GM12874 (cell line): ENCODE measurements at regions not wholly inside any gene's neighbourhood (a gene's known extent, or its start where the extent isn't known, plus 50 kb on each side); places are given as distances from the start of the nearest gene placed in this dataset.

Source experiments
- TF ChIP-seq, protein P1 (sequence below): IDR thresholded peaks from 2 replicates; pipeline ENCODE4 v1.5.1; 2011; ENCODE audit warnings: low read depth, mild to moderate bottlenecking, control low read depth, low read length, moderate library complexity; ENCODE audit not compliant: insufficient read depth

DNA sequence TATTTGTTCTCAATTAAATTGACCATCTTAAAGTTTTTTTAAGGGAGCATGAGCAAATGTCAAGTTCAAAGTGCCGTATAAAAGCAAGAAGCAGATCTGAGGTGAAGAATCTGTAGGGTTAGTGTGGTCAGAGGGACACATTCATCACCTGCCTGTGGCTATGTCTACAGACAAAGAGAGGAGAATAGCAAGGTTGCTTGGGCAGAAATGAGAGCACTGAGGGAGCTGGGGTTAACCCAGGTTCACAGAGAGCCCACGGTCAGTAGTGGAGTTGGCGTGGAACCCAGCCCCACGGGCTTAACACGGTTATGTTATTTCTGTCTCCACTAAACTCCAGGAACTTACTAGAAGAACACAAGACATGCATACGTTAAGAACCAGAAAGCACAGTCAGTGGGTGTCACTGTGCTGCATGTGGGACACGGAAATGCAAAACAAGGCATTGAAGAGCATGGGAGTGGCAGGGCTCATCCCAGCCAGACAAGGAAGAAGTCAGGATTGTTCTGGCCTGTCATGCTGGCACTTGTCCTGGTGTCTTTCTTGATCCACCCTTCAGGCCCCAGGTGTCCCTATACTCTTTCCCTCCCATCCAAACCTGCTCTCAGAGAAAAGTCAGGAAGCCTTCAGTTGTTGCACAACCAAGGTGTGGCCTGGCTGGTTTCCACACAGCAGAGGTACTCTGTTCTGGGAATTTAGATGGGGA lies 95.5 kb upstream of the IVNS1ABP start:
- TF ChIP-seq, protein P1, sequence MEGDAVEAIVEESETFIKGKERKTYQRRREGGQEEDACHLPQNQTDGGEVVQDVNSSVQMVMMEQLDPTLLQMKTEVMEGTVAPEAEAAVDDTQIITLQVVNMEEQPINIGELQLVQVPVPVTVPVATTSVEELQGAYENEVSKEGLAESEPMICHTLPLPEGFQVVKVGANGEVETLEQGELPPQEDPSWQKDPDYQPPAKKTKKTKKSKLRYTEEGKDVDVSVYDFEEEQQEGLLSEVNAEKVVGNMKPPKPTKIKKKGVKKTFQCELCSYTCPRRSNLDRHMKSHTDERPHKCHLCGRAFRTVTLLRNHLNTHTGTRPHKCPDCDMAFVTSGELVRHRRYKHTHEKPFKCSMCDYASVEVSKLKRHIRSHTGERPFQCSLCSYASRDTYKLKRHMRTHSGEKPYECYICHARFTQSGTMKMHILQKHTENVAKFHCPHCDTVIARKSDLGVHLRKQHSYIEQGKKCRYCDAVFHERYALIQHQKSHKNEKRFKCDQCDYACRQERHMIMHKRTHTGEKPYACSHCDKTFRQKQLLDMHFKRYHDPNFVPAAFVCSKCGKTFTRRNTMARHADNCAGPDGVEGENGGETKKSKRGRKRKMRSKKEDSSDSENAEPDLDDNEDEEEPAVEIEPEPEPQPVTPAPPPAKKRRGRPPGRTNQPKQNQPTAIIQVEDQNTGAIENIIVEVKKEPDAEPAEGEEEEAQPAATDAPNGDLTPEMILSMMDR: no peak

DNA sequence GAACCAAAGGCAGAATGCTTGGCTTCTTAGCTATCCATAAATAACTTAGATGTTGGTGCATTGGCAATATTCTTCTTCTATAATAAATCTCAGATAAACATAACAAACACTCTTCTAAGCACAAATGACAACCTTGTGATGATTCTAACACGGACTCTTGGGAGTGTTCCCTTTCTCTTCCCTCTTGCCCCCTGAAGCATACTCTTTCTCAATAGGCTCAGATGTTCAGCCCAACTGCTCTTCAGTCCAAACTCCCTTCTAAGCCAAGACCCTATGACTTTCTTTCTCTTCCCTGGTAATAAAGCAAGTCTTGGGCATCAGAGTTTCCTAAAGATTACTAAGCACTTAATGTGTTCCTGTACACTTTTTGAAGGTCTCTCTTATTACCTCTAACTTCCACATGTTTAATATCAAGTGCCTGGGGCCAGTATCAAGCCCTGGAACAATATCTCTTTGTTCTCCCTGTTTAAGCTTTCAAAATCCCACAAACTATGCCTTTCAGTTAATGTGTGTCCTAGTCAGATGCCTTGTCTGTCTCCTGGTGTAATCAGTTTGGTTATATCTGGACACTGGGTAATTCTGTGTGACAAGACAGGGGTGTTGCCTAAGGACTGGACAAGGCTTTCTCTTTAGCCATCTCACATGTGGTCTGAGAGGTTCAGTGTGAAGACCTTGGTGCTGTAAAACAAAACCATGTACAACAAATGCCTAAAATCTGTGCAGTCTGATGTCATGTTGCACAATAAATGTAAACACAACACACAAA lies 92.9 kb upstream of the IVNS1ABP start:
- TF ChIP-seq, protein P1: no peak

DNA sequence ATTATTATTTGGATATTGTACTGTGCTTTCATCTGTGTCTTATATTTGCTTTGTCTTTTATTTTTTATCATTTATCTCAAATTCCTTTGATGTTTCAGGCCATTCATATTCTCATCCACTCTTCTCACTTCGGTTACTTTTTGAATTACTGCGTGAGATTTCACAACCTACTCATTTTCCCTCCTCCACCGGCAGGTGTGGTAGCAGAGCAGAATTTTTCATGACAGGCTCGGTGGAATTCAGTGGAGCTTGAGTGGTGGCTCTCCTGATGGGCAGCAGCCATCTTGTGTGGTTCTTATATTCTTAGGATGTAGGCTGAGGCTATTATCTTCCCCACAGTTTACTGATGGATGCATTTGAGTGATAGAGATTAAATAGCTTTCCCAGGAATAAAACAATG lies 92.3 kb upstream of the IVNS1ABP start:
- TF ChIP-seq, protein P1: no peak

DNA sequence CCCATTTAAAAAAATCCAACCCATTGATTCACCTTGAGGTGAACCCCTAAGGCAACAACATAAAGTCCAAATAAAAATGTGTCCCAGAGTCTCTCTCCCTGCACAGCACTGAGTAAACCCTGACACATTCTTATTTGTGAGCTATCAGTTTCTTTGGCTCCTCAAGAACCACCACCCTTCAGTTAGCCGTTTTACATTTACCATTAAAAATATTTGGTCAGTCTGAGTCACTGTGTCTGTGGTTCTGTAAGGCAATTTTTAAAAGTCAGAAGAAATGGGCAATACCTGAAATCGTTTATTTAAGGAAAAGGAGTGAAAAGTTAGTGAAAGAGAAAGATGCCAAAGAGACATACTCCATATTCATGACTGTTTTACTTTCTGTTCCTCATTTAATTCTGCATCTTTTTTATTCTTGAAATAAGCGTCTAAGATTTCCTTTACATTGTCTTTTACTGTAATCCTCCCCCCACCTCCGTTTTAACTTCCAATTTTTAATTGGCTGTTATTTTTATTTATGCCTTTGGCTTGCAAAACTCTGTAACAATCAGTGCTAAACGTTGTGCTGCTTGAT lies 91.7 kb upstream of the IVNS1ABP start:
- TF ChIP-seq, protein P1: no peak

DNA sequence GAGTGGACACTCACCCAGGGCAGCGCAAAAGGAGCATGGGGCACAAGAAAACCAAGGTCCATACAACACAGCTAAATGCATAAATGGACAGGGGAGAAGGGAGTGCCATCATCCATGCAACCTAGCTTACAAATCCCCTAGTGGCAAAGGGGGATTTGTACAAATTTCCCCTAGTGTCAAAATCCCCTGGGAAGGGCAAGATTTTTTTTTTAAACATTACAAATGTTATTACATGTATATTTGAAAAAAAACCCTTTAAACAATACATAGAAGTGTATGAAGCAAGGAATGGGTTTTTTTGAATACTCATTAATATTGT lies 89.6 kb upstream of the IVNS1ABP start:
- TF ChIP-seq, protein P1: no peak

DNA sequence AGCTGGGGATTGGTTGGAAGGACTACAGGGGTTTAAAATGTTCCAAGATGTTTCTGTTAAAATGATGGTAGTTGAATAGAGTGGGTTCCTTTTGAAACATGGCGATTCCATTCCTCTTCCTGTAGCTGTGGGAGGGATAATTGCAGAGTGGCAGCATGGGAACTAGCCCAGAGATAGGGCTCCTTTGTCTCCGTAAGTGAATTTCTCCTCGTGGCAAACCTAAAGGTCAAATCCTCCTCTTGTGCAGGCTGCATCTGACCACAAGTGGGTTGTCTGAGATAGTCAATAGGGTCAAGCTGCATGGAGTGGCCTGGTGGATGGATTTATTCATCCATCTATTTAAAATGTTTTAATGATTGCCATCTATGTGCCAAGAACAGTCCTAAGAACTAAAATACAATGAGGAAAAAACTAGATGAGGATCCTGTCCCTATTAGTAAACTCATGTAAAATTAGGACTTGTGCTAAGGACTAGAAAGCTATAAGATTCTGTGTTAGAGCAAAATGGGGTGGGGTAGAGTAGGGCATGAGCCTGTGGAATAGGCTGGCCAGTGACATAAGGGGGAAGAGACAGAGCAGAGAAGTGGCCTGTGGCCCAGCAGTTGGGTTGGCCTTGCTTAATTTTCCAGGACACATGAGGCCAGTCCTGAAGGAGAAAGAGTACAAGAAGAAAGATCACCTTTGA lies 89.1 kb upstream of the IVNS1ABP start:
- TF ChIP-seq, protein P1: no peak

DNA sequence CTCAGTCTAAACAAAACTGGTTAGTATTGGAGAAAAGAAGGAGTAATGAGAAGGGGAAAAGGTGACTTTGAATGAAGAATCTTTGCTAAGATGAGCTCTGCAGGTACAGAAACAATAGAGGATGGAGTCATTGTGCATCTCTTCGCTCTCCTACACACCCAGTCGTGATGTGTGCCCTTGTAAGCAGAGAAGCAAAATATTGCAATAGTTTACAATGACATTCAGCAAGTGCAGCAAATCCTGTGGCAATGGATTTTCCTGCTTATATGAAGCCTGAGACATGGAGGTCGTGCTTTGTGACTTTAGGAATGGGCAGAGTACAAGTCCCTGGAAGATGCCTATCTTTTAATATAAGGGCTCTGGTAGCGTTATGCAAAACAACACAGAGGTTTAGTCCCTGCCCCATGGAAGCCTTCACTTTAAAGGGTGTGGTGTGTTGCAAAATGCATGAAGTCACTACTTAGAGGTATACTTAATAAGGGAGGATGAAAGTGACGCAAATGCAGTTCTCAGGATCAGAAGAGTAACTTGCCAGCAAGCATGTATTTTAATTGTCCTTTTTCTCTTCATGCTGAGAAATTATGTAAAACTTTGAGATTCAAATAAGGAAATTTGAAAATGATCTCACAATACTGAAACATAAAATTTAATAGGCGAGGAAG lies 88.0 kb upstream of the IVNS1ABP start:
- TF ChIP-seq, protein P1: no peak
